Natural killer cell treated with Interleukin-12 subunit alpha and Interleukin-12 subunit beta and Interleukin-15 and Interleukin-18, amount 100 ng/mL, for 72 hours (primary cell): ENCODE measurements at regions not wholly inside any gene's neighbourhood (a gene's known extent, or its start where the extent isn't known, plus 50 kb on each side); places are given as distances from the start of the nearest gene placed in this dataset.

Source experiments
- ATAC-seq, 2 donors: fragments of 150-1000 bp; cut with Tn5 transposase in 1 of 2; sonication (Bioruptor Pico), chemical (Tn5 transposase) in 1 of 2; 2 replicates each; pipeline ENCODE4 v1.10.0; 2021
- DNase-seq: peaks from one replicate; pipeline ENCODE4 v3.0.0; 2022; ENCODE audit warnings: low spot score
- H3K27ac Mint-ChIP-seq, 2 donors: 1 replicate in 1 of 2; 2 replicates in 1 of 2; pipeline ENCODE4 v1.8.0; 2022; ENCODE audit warnings: mixed read lengths in 2 of 2, mild to moderate bottlenecking in 1 of 2, moderate library complexity in 1 of 2
- H3K27me3 Mint-ChIP-seq, 2 donors: 1 replicate in 1 of 2; 2 replicates in 1 of 2; pipeline ENCODE4 v1.8.0; 2022; ENCODE audit warnings: mixed read lengths in 2 of 2
- H3K36me3 Mint-ChIP-seq: one replicate; pipeline ENCODE4 v1.8.0; 2022; ENCODE audit warnings: mixed read lengths
- H3K4me1 Mint-ChIP-seq, 2 donors: 1 replicate in 1 of 2; 2 replicates in 1 of 2; pipeline ENCODE4 v1.8.0; 2022; ENCODE audit warnings: low read depth in 2 of 2, mixed read lengths in 2 of 2, mild to moderate bottlenecking in 1 of 2
- H3K4me3 Mint-ChIP-seq: one replicate; pipeline ENCODE4 v1.8.0; 2022; ENCODE audit warnings: mixed read lengths
- H3K9me3 Mint-ChIP-seq: 2 replicates; pipeline ENCODE4 v1.8.0; 2022; ENCODE audit warnings: mixed read lengths

- no peaks in the 10 kb centered on the region for H3K4me1 Mint-ChIP-seq
- no peaks in the 10 kb centered on the region for H3K9me3 Mint-ChIP-seq
- no peak overlapping the region for H3K27ac Mint-ChIP-seq
- H3K4me3 Mint-ChIP-seq, result no peak overlapping the region
- DNase-seq (no peak), ATAC-seq (no peak)
- no peaks in the 10 kb centered on the region for H3K36me3 Mint-ChIP-seq
- peaks cover 0 to 3% of the 10 kb centered on the region in 2 donors for H3K27me3 Mint-ChIP-seq
Observed at GRCh38 chr17:79439493-79439892, 171.4 kb downstream of the RBFOX3 start.

GRCh38 chr17:79438546-79439334, 172.1 kb downstream of the RBFOX3 start:
- Mint-ChIP-seq H3K27ac (no peak overlapping the region), H3K9me3 (no peaks in the 10 kb centered on the region), H3K36me3 (no peaks in the 10 kb centered on the region), H3K27me3 (peaks cover 0 to 4% of the 10 kb centered on the region in 2 donors), H3K4me3 (no peak overlapping the region), H3K4me1 (no peaks in the 10 kb centered on the region)
- ATAC-seq, result no peak
- DNase-seq, result no peak

- H3K9me3 Mint-ChIP-seq, result no peaks in the 10 kb centered on the region
- H3K27me3 Mint-ChIP-seq, result peaks cover 0 to 5% of the 10 kb centered on the region in 2 donors
- no peak for ATAC-seq
- H3K4me1 Mint-ChIP-seq, result no peaks in the 10 kb centered on the region
- no peak for DNase-seq
- H3K36me3 Mint-ChIP-seq, result no peaks in the 10 kb centered on the region
- no peak overlapping the region for H3K4me3 Mint-ChIP-seq
- no peak overlapping the region for H3K27ac Mint-ChIP-seq
Observed at GRCh38 chr17:79438058-79438457, 172.8 kb downstream of the RBFOX3 start.

GRCh38 chr17:79437081-79437480, 173.8 kb downstream of the RBFOX3 start:
- H3K27ac Mint-ChIP-seq, result no peak overlapping the region
- no peak overlapping the region for H3K4me3 Mint-ChIP-seq
- no peaks in the 10 kb centered on the region for H3K9me3 Mint-ChIP-seq
- no peak for DNase-seq
- H3K4me1 Mint-ChIP-seq, result no peaks in the 10 kb centered on the region
- no peaks in the 10 kb centered on the region for H3K36me3 Mint-ChIP-seq
- no peak for ATAC-seq
- peaks cover 0 to 5% of the 10 kb centered on the region in 2 donors for H3K27me3 Mint-ChIP-seq

GRCh38 chr17:79435962-79436361, 174.9 kb downstream of the RBFOX3 start:
- no peaks in the 10 kb centered on the region for H3K36me3 Mint-ChIP-seq
- DNase-seq (no peak), ATAC-seq (peak in 1 of 2 donors; percentile 2)
- H3K27me3 Mint-ChIP-seq, result peaks cover 0 to 8% of the 10 kb centered on the region in 2 donors
- H3K4me1 Mint-ChIP-seq, result no peaks in the 10 kb centered on the region
- H3K4me3 Mint-ChIP-seq, result no peak overlapping the region
- H3K27ac Mint-ChIP-seq, result no peak overlapping the region
- H3K9me3 Mint-ChIP-seq, result no peaks in the 10 kb centered on the region

- H3K27ac Mint-ChIP-seq, result no peak overlapping the region
- H3K4me3 Mint-ChIP-seq, result no peak overlapping the region
- ATAC-seq (no peak), DNase-seq (no peak)
- H3K4me1 Mint-ChIP-seq, result no peaks in the 10 kb centered on the region
- H3K36me3 Mint-ChIP-seq, result no peaks in the 10 kb centered on the region
- no peaks in the 10 kb centered on the region for H3K9me3 Mint-ChIP-seq
- peaks cover 0 to 8% of the 10 kb centered on the region in 2 donors for H3K27me3 Mint-ChIP-seq
Observed at GRCh38 chr17:79435296-79435695, 175.6 kb downstream of the RBFOX3 start.

GRCh38 chr17:79434215-79434614, 176.6 kb downstream of the RBFOX3 start:
- Mint-ChIP-seq H3K4me3 (no peak overlapping the region), H3K36me3 (no peaks in the 10 kb centered on the region), H3K9me3 (no peaks in the 10 kb centered on the region), H3K27ac (no peak overlapping the region), H3K4me1 (no peaks in the 10 kb centered on the region), H3K27me3 (peaks cover 0 to 5% of the 10 kb centered on the region in 2 donors)
- DNase-seq (no peak), ATAC-seq (no peak)

GRCh38 chr17:79433379-79433778, 177.5 kb downstream of the RBFOX3 start:
- Mint-ChIP-seq H3K27ac (no peak overlapping the region), H3K36me3 (no peaks in the 10 kb centered on the region), H3K4me1 (no peaks in the 10 kb centered on the region), H3K4me3 (no peak overlapping the region), H3K27me3 (peaks cover 0 to 5% of the 10 kb centered on the region in 2 donors), H3K9me3 (no peaks in the 10 kb centered on the region)
- no peak for DNase-seq
- ATAC-seq, result no peak

GRCh38 chr17:79431175-79431574, 179.7 kb downstream of the RBFOX3 start:
- no peak overlapping the region for H3K27ac Mint-ChIP-seq
- no peaks in the 10 kb centered on the region for H3K36me3 Mint-ChIP-seq
- no peak for ATAC-seq
- no peaks in the 10 kb centered on the region for H3K9me3 Mint-ChIP-seq
- no peak overlapping the region for H3K4me3 Mint-ChIP-seq
- no peaks in the 10 kb centered on the region for H3K4me1 Mint-ChIP-seq
- no peak for DNase-seq
- peaks cover 0 to 5% of the 10 kb centered on the region in 2 donors for H3K27me3 Mint-ChIP-seq

- DNase-seq, result no peak
- Mint-ChIP-seq H3K4me1 (no peaks in the 10 kb centered on the region), H3K27ac (no peak overlapping the region), H3K4me3 (no peak overlapping the region), H3K27me3 (peaks cover 0 to 5% of the 10 kb centered on the region in 2 donors), H3K9me3 (no peaks in the 10 kb centered on the region), H3K36me3 (no peaks in the 10 kb centered on the region)
- no peak for ATAC-seq
Observed at GRCh38 chr17:79429864-79430494, 180.9 kb downstream of the RBFOX3 start.

GRCh38 chr17:79428988-79429387, 181.9 kb downstream of the RBFOX3 start:
- H3K27me3 Mint-ChIP-seq, result peaks cover 0 to 5% of the 10 kb centered on the region in 2 donors
- ATAC-seq, result no peak
- H3K36me3 Mint-ChIP-seq, result no peaks in the 10 kb centered on the region
- no peaks in the 10 kb centered on the region for H3K4me1 Mint-ChIP-seq
- H3K27ac Mint-ChIP-seq, result no peak overlapping the region
- H3K9me3 Mint-ChIP-seq, result no peaks in the 10 kb centered on the region
- DNase-seq, result no peak
- no peak overlapping the region for H3K4me3 Mint-ChIP-seq

GRCh38 chr17:79427621-79428539, 183.0 kb downstream of the RBFOX3 start:
- no peak for ATAC-seq
- no peak overlapping the region for H3K27ac Mint-ChIP-seq
- H3K36me3 Mint-ChIP-seq, result no peaks in the 10 kb centered on the region
- H3K9me3 Mint-ChIP-seq, result no peaks in the 10 kb centered on the region
- H3K4me1 Mint-ChIP-seq, result no peaks in the 10 kb centered on the region
- H3K27me3 Mint-ChIP-seq, result peaks cover 0 to 3% of the 10 kb centered on the region in 2 donors
- H3K4me3 Mint-ChIP-seq, result no peak overlapping the region
- no peak for DNase-seq

GRCh38 chr17:79425686-79426085, 185.2 kb downstream of the RBFOX3 start:
- DNase-seq, result no peak
- Mint-ChIP-seq H3K4me3 (no peak overlapping the region), H3K4me1 (no peaks in the 10 kb centered on the region)

More at GRCh38 chr17:79425686-79426085, 185.2 kb downstream of the RBFOX3 start:
- no peaks in the 10 kb centered on the region for H3K36me3 Mint-ChIP-seq
- no peak overlapping the region for H3K27ac Mint-ChIP-seq
- H3K27me3 Mint-ChIP-seq, result no peaks in the 10 kb centered on the region
- H3K9me3 Mint-ChIP-seq, result no peaks in the 10 kb centered on the region
- no peak for ATAC-seq
